Fibroblast of villous mesenchyme (primary cell): ENCODE measurements at regions not wholly inside any gene's neighbourhood (a gene's known extent, or its start where the extent isn't known, plus 50 kb on each side); places are given as distances from the start of the nearest gene placed in this dataset.

ENCODE experiments used
- DNase-seq: peaks from one replicate; pipeline ENCODE4 v3.0.0-alpha.2; 2010; ENCODE audit warnings: low read depth
- H3K4me3 ChIP-seq: 2 replicates; pipeline ENCODE4 v1.5.1; 2011; ENCODE audit warnings: low read depth, mild to moderate bottlenecking, low read length
- TF ChIP-seq, protein P1 (sequence below): IDR thresholded peaks from 2 replicates; pipeline ENCODE4 v1.5.1; 2012; ENCODE audit warnings: low read depth, mild to moderate bottlenecking, low read length; ENCODE audit not compliant: insufficient read depth

DNA sequence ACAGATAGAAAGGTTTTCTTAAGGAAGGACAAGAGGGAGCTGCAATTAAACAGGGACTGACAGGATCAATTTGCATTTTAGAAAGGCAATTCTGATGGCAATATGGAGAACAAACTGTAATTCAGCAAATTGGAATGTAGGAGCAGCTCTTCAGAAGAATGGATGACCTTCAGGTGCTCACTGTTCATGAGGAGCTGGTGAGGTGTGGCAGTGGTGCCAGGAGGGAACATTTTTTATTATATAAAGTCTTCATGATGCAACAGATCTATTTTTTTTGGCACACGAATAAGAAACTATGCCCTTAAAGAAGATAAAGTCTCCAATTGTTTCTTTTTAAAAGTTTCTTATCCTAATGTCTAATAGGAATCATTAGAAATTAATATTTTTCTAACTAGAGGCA, 151.7 kb downstream of the SLC38A4 start:
- no peak for DNase-seq
- H3K4me3 ChIP-seq: no peak overlapping the region
- TF ChIP-seq, protein P1, sequence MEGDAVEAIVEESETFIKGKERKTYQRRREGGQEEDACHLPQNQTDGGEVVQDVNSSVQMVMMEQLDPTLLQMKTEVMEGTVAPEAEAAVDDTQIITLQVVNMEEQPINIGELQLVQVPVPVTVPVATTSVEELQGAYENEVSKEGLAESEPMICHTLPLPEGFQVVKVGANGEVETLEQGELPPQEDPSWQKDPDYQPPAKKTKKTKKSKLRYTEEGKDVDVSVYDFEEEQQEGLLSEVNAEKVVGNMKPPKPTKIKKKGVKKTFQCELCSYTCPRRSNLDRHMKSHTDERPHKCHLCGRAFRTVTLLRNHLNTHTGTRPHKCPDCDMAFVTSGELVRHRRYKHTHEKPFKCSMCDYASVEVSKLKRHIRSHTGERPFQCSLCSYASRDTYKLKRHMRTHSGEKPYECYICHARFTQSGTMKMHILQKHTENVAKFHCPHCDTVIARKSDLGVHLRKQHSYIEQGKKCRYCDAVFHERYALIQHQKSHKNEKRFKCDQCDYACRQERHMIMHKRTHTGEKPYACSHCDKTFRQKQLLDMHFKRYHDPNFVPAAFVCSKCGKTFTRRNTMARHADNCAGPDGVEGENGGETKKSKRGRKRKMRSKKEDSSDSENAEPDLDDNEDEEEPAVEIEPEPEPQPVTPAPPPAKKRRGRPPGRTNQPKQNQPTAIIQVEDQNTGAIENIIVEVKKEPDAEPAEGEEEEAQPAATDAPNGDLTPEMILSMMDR: no peak

DNA sequence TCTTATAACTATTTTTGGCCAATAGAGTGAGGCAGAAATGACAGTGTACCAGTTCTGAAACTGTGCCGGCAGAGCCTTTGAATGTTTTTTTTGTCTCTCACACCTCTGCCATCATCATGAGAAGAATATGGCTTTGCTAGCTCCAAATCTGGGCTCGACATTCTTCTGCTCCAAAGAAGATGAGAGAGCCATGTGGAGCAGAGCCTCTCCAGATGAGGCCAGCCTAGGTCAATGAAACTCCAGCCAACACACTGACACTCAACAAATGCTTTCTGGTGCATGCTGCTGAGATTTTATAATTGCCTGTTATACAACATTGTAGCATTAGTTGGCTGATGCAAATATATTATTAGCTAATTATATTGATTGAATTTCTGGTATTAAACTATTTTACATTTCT, 154.7 kb downstream of the SLC38A4 start:
- TF ChIP-seq, protein P1: no peak
- DNase-seq: no peak
- H3K4me3 ChIP-seq: no peak overlapping the region

DNA sequence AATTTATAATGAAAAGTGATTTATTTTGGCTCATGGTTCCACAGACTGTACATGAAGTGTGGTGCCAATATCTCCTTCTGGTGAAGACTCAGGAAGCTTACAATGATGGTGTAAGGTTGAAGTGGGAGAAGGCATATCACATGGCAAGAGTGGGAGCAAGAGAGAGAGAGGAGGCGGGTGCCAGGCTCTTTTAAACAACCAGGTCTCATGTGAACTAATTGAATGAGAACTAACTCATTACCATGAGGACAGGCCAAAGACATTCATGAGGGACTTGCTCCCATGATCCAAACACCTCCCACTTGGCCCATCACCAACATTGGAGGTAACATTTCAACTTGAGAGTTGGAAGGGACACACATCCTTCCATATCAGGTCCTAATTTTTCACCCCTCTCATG, 155.2 kb downstream of the SLC38A4 start:
- no peak overlapping the region for H3K4me3 ChIP-seq
- DNase-seq: no peak
- TF ChIP-seq, protein P1: no peak

DNA sequence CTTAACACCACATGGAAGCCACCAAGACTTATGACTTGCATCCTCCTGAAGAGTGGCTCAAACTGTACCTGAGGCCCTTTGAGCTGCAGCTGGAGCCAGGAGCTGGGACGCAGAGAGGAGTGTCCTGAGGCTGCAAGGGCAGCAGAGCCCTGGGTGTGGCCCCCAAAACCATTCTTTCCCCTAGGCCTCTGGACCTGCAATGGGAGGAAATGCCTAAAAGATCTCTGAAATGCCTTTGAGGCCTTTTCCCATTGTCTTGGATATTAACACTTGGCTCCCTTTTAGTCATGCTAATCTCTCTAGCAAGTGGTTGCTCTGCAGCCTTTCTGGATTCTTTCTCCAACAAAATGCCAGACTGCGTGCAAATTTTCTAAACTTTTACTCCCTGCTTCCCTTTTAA, 156.1 kb downstream of the SLC38A4 start:
- no peak overlapping the region for H3K4me3 ChIP-seq
- no peak for DNase-seq
- TF ChIP-seq, protein P1: no peak

DNA sequence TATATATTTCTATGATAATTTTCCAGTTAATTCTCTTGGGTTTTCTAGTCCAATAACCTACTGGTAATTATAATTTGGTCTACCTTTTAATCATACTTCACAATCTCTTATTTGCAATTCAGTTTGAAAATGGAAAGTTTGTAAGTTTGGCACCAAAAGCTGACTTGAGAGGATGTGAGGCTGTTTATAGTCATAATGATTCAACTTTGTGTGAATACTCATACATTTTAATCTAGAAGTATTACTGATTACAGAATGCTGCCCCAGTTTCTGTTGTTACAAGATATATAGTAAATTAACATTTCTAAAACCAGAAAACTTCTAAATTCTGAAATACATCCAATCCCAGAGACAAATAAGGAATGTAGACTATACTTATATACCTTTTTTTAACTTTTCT, 158.2 kb downstream of the SLC38A4 start:
- no peak overlapping the region for H3K4me3 ChIP-seq
- DNase-seq: no peak
- TF ChIP-seq, protein P1: no peak

GRCh38 chr12:46664761-46665287, 161.0 kb downstream of the SLC38A4 start:
- DNase-seq: peak; percentile 96
- no peak overlapping the region for H3K4me3 ChIP-seq
- TF ChIP-seq, protein P1: no peak

DNA sequence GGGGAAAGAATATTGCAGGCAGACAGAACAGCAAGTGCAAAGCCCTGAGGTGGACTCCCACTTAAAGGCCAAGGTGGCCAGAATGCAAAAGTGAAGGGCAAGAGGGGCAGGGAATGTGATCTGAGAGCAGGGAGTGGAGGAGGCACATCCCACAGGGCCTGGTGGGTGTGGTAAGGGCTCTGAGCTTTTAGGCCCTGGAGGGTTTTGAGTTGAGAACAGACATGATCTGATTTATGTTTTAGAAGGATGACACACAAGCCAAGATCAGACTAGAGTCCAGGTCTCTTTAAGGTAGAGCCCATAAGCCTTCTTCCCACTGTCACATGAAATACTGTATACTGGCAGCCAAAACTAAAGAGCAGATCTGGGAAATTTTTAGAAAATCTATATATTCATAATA, 162.5 kb downstream of the SLC38A4 start:
- no peak overlapping the region for H3K4me3 ChIP-seq
- DNase-seq: no peak
- TF ChIP-seq, protein P1: no peak
